GM20000 (cell line): ENCODE measurements at regions not wholly inside any gene's neighbourhood (a gene's known extent, or its start where the extent isn't known, plus 50 kb on each side); places are given as distances from the start of the nearest gene placed in this dataset.

ENCODE experiments used
- DNase-seq: peaks from one replicate; pipeline ENCODE4 v3.0.0; 2012; ENCODE audit warnings: low spot score
- CTCF ChIP-seq: IDR thresholded peaks from 2 replicates; pipeline ENCODE4 v1.5.1; 2012; ENCODE audit warnings: mild to moderate bottlenecking, control low read depth; ENCODE audit errors: extremely low read depth, missing control alignments

- no peak for DNase-seq
- TF ChIP-seq CTCF: no peak
Observed at GRCh38 chr15:94535298-94536048, 304.1 kb downstream of the MCTP2 start.

DNA sequence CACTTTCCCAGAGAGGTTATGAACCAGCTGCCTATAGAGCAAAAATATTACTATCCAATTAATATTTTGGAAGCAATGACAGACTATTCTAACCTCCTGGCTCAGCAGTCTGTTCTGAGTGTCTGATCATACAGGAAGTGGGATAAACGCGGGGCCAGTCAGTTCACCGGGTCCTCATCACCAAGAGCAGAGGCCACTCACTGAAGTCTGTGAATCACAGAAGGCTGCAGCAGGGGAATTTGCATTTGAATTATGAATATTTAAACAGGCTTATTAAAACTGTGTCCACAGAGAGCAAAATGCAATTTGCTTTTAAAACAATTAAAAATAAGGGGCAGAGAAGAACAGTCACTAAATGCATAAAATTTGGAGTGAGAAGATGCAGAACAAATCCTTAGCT, 305.2 kb downstream of the MCTP2 start:
- no peak for TF ChIP-seq CTCF

GRCh38 chr15:94538280-94538679, 306.9 kb downstream of the MCTP2 start:
- no peak for TF ChIP-seq CTCF
- DNase-seq: no peak

More for the DNA sequence above, 305.2 kb downstream of the MCTP2 start:
- DNase-seq: no peak

GRCh38 chr15:94542391-94542790, 311.0 kb downstream of the MCTP2 start:
- no peak for DNase-seq
- no peak for TF ChIP-seq CTCF

DNA sequence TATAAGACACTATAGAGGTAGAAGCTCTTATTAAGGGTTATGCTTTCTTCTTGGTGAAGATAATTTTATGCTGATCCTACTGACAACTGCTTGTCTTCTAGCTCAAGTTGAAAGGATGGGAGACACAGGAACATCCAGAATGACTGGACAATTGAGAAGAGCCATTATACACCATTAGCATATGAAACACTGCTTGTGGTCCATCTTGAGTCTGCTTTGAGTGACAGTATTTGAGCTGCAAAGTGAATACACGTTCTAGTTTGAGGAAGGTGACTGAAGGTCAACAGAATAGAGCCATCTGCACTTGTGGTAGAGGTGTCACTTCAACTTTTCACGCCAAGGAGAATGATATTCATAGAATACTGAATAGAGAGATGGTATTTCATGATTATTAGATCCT, 315.4 kb downstream of the MCTP2 start:
- no peak for DNase-seq
- TF ChIP-seq CTCF: no peak

DNA sequence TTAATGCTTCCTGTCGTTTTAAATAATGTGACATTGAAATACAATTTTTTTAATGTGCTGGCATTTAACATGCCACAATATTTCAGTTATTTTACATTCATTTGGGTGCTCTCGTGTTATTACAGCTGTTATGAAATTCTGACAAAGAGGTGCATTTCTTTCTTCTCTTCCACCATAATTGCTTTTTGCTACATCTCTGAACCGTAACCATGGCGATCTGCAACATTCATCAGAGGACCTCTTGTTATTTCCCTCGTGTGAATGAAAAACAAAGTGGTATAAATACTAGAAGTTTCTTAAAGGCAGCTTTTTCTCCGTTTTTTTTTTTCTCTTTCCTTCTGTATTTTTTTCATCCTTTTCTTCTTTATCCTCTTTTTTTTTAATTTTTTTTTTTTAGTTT, 316.4 kb downstream of the MCTP2 start:
- no peak for TF ChIP-seq CTCF
- DNase-seq: no peak

- DNase-seq: no peak
- TF ChIP-seq CTCF: no peak
Observed at GRCh38 chr15:94555841-94556519, 324.6 kb downstream of the MCTP2 start.
